ENCODE measurements at regions not wholly inside any gene's neighbourhood (a gene's known extent, or its start where the extent isn't known, plus 50 kb on each side); places are given as distances from the start of the nearest gene placed in this dataset.
"Not testable (repeated sequence)": the region's sequence is repeated elsewhere in the genome, so short reads cannot be mapped to it uniquely, and the experiment has no call there.

GRCh38 chr3:130151555-130151954 is 69.9 kb downstream of the ALG1L2 start:
- DNase-seq (ENCODE audit: low read depth): peak; percentile 14

- DNase-seq (ENCODE audit: low read depth): not testable (repeated sequence)
These were observed 71.6 kb downstream of the ALG1L2 start for GRCh38 chr3:130153247-130153646.

GRCh38 chr3:130155464-130155863 is 73.8 kb downstream of the ALG1L2 start:
- not testable (repeated sequence) for DNase-seq (ENCODE audit: low read depth)

- DNase-seq (ENCODE audit: low read depth): not testable (repeated sequence)
These were observed 85.2 kb downstream of the ALG1L2 start for GRCh38 chr3:130166856-130167255.

- not testable (repeated sequence) for DNase-seq (ENCODE audit: low read depth)
These were observed 93.6 kb downstream of the ALG1L2 start for GRCh38 chr3:130175195-130175594.

- DNase-seq (ENCODE audit: low read depth): not testable (repeated sequence)
These were observed 95.0 kb downstream of the ALG1L2 start for GRCh38 chr3:130176476-130177256.

GRCh38 chr3:130178835-130179234 is 97.2 kb downstream of the ALG1L2 start:
- not testable (repeated sequence) for DNase-seq (ENCODE audit: low read depth)

- DNase-seq (ENCODE audit: low read depth): not testable (repeated sequence)
These were observed 97.8 kb downstream of the ALG1L2 start for GRCh38 chr3:130179353-130179970.

- not testable (repeated sequence) for DNase-seq (ENCODE audit: low read depth)
These were observed 100.8 kb downstream of the ALG1L2 start for GRCh38 chr3:130182475-130182874.

- DNase-seq (ENCODE audit: low read depth): not testable (repeated sequence)
These were observed 102.1 kb downstream of the ALG1L2 start for GRCh38 chr3:130183689-130184088.

- DNase-seq (ENCODE audit: low read depth): not testable (repeated sequence)
These were observed 102.8 kb downstream of the ALG1L2 start for GRCh38 chr3:130184152-130185024.

GRCh38 chr3:130201272-130201671 is 119.6 kb downstream of the ALG1L2 start:
- DNase-seq (ENCODE audit: low read depth): not testable (repeated sequence)

- DNase-seq (ENCODE audit: low read depth): not testable (repeated sequence)
These were observed 122.0 kb downstream of the ALG1L2 start for GRCh38 chr3:130203633-130204032.

- no peak for DNase-seq (ENCODE audit: low read depth)
These were observed 117.9 kb upstream of the COL6A5 start for GRCh38 chr3:130227540-130227939.

- DNase-seq (ENCODE audit: low read depth): no peak
These were observed 102.5 kb upstream of the COL6A5 start for GRCh38 chr3:130242850-130243569.

GRCh38 chr3:130243808-130244207 is 101.7 kb upstream of the COL6A5 start:
- DNase-seq (ENCODE audit: low read depth): no peak

GRCh38 chr3:130250982-130251381 is 94.5 kb upstream of the COL6A5 start:
- no peak for DNase-seq (ENCODE audit: low read depth)

GRCh38 chr3:130255442-130255841 is 90.0 kb upstream of the COL6A5 start:
- no peak for DNase-seq (ENCODE audit: low read depth)

GRCh38 chr3:130256821-130257340 is 88.6 kb upstream of the COL6A5 start:
- no peak for DNase-seq (ENCODE audit: low read depth)

GRCh38 chr3:130258532-130258952 is 86.9 kb upstream of the COL6A5 start:
- DNase-seq (ENCODE audit: low read depth): no peak

GRCh38 chr3:130259166-130259874 is 86.2 kb upstream of the COL6A5 start:
- DNase-seq (ENCODE audit: low read depth): no peak
